Inferior parietal cortex (tissue), 1 donor: ENCODE measurements at regions not wholly inside any gene's neighbourhood (a gene's known extent, or its start where the extent isn't known, plus 50 kb on each side); places are given as distances from the start of the nearest gene placed in this dataset.

Source experiments
- DNase-seq: peaks from one replicate; pipeline ENCODE4 v3.0.0-alpha.2; 2016; ENCODE audit errors: extremely low spot score

DNA sequence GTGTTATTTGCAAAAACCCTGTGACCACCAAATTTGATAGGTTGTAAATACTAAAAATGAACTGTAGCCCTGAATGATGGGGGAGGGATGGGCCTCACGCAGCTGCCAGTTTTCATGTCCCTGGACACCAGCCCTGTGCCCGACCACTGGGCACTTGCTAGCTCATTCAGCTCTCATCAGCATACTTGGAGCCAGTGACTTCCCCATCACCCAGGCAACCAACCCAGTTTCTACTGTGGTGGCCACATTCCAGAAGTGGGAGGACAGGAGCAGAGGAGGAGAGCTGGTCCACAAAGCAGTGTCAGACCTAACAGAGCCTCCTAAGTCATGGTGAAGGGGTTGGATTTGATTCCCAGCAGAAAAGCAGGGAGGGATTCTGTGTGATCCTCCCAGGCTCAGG, 128.2 kb downstream of the CPEB2 start:
- peak; percentile 64 for DNase-seq

DNA sequence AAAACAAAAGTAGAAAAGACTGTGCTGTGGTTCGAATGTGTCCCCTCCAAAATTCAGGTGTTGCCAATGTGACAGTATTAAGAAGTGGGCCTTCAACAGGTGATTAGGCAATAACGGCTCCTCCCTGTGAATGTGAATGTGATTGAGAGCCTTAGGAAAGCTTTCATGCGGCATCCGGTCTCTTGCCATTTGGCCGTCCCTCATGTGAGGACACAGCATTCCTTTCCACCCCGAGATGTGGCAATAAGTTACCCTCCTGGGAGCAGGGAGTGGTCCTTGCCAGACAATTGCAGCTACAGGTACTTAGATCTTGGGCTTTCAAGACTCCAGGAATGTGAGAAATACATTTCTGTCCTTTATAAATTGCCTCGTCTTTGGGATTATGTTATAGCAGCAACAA, 129.3 kb downstream of the CPEB2 start:
- DNase-seq: peak; percentile 17

DNA sequence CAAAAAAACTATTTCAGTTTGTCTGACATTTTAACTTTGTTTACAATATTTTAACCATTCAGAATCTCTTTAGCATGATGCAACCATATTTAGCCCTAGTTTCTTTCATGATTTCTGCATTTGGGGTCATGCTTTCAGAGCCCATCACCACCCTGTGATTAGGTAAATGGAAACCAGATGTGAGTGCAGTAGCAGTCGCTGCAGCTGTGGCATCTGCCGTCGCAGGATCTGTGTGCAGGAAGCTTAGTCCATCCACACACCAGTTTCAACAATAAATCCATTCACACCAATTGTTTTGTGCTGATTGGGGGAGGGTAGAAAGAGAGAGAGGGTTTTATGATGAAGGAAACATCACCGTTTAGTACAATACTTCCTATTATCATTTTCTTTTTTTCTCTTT, 130.5 kb downstream of the CPEB2 start:
- peak; percentile 85 for DNase-seq

- no peak for DNase-seq
These were observed 137.3 kb downstream of the CPEB2 start for GRCh38 chr4:15139599-15139998.

DNA sequence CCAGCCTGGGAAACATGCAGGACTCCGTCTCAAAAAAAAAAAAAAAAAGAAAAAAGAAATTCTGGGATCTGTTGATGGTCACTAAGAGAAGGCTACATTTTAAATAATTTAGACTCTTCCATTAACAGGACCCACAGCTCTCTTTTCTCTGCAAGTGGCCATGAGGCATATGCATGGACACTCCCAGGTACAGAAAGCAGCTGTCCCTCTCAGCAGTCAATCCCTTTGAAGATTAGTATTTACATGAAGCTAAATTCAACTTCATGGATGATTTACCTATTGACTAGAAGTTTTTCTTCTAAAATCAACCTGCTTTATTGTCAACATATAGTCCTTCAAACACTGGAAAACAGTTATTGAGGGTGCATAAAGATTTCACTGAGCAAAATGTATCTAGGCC, 139.9 kb downstream of the CPEB2 start:
- DNase-seq: no peak

GRCh38 chr4:15143551-15143950, 141.3 kb downstream of the CPEB2 start:
- DNase-seq: no peak

DNA sequence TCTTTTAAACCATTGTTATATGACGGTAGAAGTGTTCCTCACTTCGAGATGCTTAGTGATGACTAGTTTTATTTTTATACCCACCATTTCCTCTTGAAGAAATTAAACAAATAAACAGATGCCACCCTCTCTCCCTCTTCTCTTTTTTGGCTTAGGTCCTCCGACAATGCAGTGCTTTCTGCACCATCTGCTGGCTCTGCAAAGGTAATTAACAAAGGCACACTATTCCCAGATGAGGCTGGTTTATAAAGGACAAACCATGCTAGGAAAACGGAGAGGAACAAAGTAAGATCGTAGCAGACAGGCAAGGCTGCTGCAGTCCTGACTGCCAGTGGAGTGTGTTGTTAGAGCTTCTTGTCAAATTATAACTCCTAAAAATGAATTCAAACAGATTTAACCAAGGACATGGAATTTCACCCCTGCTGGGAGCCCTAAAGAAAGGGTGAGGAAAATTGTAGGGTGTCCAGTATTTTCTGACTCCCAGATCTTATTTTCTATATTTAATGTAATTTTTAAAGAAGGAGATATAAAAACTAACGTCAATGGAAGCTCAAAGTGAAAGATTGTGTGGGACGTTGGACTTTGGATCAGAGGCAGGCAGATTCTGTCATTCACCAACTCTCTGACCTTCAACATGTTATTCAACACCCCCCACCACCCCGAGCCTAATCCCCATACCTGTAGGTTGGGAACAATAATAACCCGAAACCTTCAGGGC, 142.1 kb downstream of the CPEB2 start:
- peak; percentile 60 for DNase-seq

GRCh38 chr4:15144967-15145295, 142.7 kb downstream of the CPEB2 start:
- DNase-seq: no peak

DNA sequence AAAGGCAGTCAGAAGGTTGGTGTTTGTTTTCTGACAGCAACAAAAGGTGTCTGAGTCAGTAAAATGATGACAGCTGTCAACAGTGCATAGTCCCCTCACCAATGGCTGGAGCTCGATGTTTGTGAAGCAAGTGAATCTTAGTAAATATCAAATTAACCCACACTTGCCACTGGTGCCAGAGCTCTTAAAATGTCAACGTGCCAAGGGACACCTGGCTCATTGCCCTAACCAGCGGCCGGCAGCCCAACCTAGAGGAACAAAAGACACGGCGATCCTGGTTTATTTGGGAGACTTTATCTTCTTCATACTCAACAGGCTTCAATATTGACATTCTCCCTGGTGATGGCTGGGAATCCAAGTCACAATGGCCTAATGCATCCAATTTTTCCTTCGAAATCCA, 143.4 kb downstream of the CPEB2 start:
- no peak for DNase-seq

- DNase-seq: peak; percentile 85
These were observed 145.4 kb downstream of the CPEB2 start for GRCh38 chr4:15147714-15148113.

DNA sequence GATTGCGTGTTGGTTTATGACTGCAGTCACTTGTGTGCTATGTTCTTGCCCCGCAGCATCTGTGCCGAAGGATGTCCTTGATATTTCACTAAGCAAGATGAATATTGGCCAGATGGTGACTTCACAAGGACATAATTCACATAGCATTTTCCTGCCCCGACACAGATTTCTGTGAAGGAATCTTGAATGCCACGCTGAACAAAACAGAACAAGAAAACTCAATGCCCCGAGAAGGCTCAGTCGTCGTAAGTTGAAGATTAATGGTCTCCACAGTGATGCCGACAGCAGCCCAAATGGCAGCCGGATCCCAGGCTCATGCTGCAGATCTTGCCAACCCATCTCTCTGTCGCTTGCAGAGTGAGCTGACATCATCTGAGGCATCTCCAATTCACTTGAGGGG, 145.9 kb downstream of the CPEB2 start:
- peak; percentile 54 for DNase-seq

DNA sequence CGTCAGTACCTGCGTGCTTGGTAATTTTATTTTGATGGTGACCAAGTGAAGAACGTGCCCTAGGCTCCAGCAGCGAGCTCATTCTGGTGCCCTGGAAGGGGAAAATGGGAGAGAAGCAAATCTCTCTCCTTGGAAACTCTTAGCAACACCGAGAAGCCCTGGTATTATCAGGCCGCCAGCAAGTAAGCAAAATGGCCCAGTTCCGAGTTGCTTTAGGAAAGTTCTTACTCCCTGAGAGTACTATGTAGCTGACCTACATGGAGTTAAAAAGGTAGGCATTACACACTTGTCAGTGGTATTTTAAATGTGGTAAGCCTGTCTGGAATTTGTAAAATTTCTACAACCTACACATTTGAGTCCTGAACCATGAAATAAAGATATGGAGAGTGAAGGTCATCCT, 146.4 kb downstream of the CPEB2 start:
- DNase-seq: peak; percentile 36

DNA sequence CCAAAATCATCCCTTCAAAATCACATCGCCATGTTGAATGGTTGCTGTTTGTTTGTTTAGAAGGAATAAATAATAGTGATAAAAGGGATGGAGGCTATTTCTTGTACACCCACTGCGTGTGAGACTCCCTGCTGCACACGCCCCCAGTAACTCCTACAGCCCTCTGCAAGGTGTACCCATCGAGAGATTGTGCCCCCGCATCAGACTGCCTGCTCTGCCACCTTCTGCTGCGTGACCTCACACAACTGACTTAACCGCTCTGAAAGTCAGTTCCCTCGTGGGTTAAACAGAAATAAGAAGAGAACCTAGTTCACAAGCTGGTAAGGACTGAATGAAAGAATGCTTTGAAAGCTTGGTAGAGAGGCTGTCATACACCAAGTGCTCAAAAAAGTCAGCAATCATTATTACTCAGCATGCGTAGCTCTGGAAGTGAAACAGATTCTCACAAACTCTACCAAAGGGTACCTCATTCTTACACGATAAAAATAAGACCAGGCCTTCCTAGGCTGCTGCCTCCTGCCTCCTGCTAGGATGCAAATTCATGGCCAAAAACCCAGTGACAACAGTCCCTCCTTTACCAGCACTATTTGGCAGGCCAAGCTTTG, 147.1 kb downstream of the CPEB2 start:
- DNase-seq: no peak

- DNase-seq: peak; percentile 87
These were observed 147.7 kb downstream of the CPEB2 start for GRCh38 chr4:15149839-15150592.

- no peak for DNase-seq
These were observed 148.3 kb downstream of the CPEB2 start for GRCh38 chr4:15150631-15151030.

DNA sequence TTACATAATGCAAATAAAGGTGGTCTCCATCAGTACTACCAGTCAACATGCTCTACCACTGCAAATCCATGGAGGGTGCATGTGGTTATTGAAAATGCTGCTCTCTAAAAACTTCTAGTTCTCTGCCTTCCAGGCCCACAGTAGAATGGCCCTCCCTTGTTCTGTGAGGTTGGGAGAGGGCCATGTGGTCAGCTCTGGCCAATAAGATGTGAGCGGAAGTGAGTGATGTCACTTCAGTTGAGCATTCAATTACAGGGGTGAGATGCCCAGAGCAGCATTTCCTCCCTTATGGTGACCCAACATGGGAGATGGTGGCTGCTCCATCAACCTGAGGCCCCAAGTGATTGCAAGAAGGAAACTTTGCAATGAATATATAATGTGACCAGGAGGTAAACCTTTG, 148.8 kb downstream of the CPEB2 start:
- DNase-seq: no peak

- DNase-seq: no peak
These were observed 151.4 kb downstream of the CPEB2 start for GRCh38 chr4:15153662-15154061.

DNA sequence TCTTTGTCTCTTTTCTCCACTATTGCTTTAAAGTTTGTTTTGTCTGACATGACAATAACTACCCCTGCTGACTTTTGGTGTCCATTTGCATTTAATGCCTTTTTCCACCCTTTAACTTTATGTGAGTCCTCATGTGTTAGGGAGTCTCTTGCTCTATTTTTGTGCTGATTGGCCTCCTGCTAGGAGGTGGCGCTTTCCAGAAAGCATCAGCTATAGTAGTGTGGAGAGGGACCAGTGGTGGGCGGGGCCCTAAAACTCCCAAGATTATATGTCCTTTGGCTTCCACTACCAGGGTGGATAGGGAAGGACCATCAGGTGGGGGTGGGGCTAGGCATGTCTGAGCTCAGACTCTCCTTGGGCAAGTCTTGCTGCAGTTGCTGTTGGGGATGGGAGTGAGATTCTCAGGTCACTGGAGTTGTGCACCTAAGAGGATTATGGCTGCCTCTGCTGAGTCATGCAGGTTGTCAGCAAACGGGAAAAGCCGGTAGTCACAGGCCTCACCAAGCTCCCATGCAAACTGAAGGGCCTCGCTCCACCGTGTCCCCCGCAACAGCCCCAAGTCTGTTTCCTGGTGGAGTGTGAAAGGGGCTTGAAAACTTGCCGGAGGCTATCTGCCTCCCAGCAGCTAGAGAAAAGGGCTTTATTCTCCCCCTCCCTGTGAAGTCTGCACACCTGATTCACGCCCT, 156.3 kb downstream of the CPEB2 start:
- no peak for DNase-seq

GRCh38 chr4:15159477-15160019, 157.3 kb downstream of the CPEB2 start:
- DNase-seq: peak; percentile 28

DNA sequence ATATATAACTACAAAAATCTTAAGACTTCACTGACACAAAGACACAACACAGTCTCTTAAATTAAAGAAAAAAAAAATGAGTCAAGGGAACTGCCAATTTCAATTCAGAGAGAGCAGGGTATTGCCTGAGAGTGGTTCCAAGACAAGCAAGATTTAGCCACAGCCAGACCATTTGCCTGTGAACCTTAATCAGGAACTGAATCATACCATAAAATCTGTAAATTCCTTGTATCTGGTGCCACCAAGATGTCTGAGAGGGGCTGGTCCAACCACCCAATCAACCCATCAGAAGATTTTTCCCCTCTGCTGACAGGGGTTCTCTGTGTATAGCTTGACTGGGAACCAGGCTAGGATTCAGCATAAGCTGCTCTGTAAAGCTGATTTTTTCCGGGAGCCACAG, 159.2 kb downstream of the CPEB2 start:
- DNase-seq: no peak

GRCh38 chr4:15162046-15162445, 159.8 kb downstream of the CPEB2 start:
- DNase-seq: no peak
